ENCODE measurements at regions not wholly inside any gene's neighbourhood (a gene's known extent, or its start where the extent isn't known, plus 50 kb on each side); places are given as distances from the start of the nearest gene placed in this dataset.
A peak's percentile ranks its signal among the peaks of the same experiment; 100 is the strongest.

GRCh38 chr10:81570878-81571794 is 303.9 kb upstream of the NRG3 start:
- no peak for TF ChIP-seq CTCF (IDR thresholded peaks at IDR 0.05; ENCODE audit: low read depth, low read length)
- TF ChIP-seq MYC (IDR thresholded peaks at IDR 0.05; ENCODE audit: low read depth, low read length) = no peak
- TF ChIP-seq MAX (IDR thresholded peaks at IDR 0.05; ENCODE audit: low read depth, low read length) = no peak
- TF ChIP-seq POLR2A (IDR thresholded peaks at IDR 0.05; ENCODE audit: extremely low read depth, insufficient read length) = no peak
- no peak for DNase-seq (ENCODE audit: low read depth)
- H3K4me3 ChIP-seq (ENCODE audit: low read depth, low read length) = no peak overlapping the region

GRCh38 chr10:81575036-81575435 is 300.0 kb upstream of the NRG3 start:
- no peak for DNase-seq (ENCODE audit: low read depth)
- TF ChIP-seq CTCF (IDR thresholded peaks at IDR 0.05; ENCODE audit: low read depth, low read length) = no peak
- no peak for TF ChIP-seq MYC (IDR thresholded peaks at IDR 0.05; ENCODE audit: low read depth, low read length)
- no peak for TF ChIP-seq MAX (IDR thresholded peaks at IDR 0.05; ENCODE audit: low read depth, low read length)
- no peak for TF ChIP-seq POLR2A (IDR thresholded peaks at IDR 0.05; ENCODE audit: extremely low read depth, insufficient read length)
- H3K4me3 ChIP-seq (ENCODE audit: low read depth, low read length) = no peak overlapping the region

- H3K4me3 ChIP-seq (ENCODE audit: low read depth, low read length) = no peak overlapping the region
- DNase-seq (ENCODE audit: low read depth) = peak; percentile 7
- TF ChIP-seq MYC (IDR thresholded peaks at IDR 0.05; ENCODE audit: low read depth, low read length) = no peak
- TF ChIP-seq CTCF (IDR thresholded peaks at IDR 0.05; ENCODE audit: low read depth, low read length) = no peak
- TF ChIP-seq POLR2A (IDR thresholded peaks at IDR 0.05; ENCODE audit: extremely low read depth, insufficient read length) = no peak
- no peak for TF ChIP-seq MAX (IDR thresholded peaks at IDR 0.05; ENCODE audit: low read depth, low read length)
Measured at GRCh38 chr10:81576336-81576735, 298.7 kb upstream of the NRG3 start.

GRCh38 chr10:81594991-81595390 is 280.0 kb upstream of the NRG3 start:
- no peak overlapping the region for H3K4me3 ChIP-seq (ENCODE audit: low read depth, low read length)
- DNase-seq (ENCODE audit: low read depth) = no peak
- TF ChIP-seq POLR2A (IDR thresholded peaks at IDR 0.05; ENCODE audit: extremely low read depth, insufficient read length) (no peak), MYC (IDR thresholded peaks at IDR 0.05; ENCODE audit: low read depth, low read length) (no peak), CTCF (IDR thresholded peaks at IDR 0.05; ENCODE audit: low read depth, low read length) (no peak), MAX (IDR thresholded peaks at IDR 0.05; ENCODE audit: low read depth, low read length) (no peak)

- TF ChIP-seq CTCF (IDR thresholded peaks at IDR 0.05; ENCODE audit: low read depth, low read length) = no peak
- TF ChIP-seq MYC (IDR thresholded peaks at IDR 0.05; ENCODE audit: low read depth, low read length) = no peak
- no peak for TF ChIP-seq MAX (IDR thresholded peaks at IDR 0.05; ENCODE audit: low read depth, low read length)
- no peak for TF ChIP-seq POLR2A (IDR thresholded peaks at IDR 0.05; ENCODE audit: extremely low read depth, insufficient read length)
- no peak for DNase-seq (ENCODE audit: low read depth)
- no peak overlapping the region for H3K4me3 ChIP-seq (ENCODE audit: low read depth, low read length)
Measured at GRCh38 chr10:81600185-81600584, 274.8 kb upstream of the NRG3 start.
